HL-60 (cell line): ENCODE measurements at regions not wholly inside any gene's neighbourhood (a gene's known extent, or its start where the extent isn't known, plus 50 kb on each side); places are given as distances from the start of the nearest gene placed in this dataset.

ENCODE experiments used
- DNase-seq, 2 experiments: peaks; one replicate each; pipeline ENCODE4 v3.0.0-alpha.2; 2010 to 2020; ENCODE audit warnings: low read depth in 1 of 2, low spot score in 1 of 2
- H3K27ac ChIP-seq: fragments of 250-450 bp; sonication (Bioruptor Pico); replicated peaks from 2 replicates; pipeline ENCODE4 v1.5.1; 2020; ENCODE audit warnings: mild to moderate bottlenecking, moderate library complexity
- H3K27me3 ChIP-seq: fragments of 250-450 bp; sonication (Bioruptor Pico); 2 replicates; pipeline ENCODE4 v1.5.1; 2021; ENCODE audit warnings: mild to moderate bottlenecking, moderate library complexity; ENCODE audit not compliant: insufficient read depth, poor library complexity, severe bottlenecking
- H3K4me3 ChIP-seq: replicated peaks from 2 replicates; pipeline ENCODE4 v1.5.1; 2011; ENCODE audit warnings: mild to moderate bottlenecking, control low read depth, low read length; ENCODE audit not compliant: insufficient read depth
- CTCF ChIP-seq: IDR thresholded peaks from one replicate; pipeline ENCODE4 v1.5.1; 2011; ENCODE audit warnings: low read length, control low read depth, inconsistent platforms; ENCODE audit not compliant: insufficient read depth
- GABPA ChIP-seq: IDR thresholded peaks from 2 replicates; pipeline ENCODE4 v1.6.1; 2012; ENCODE audit warnings: low read depth
- POLR2AphosphoS5 ChIP-seq: IDR thresholded peaks from 2 replicates; pipeline ENCODE4 v1.6.1; 2012; ENCODE audit warnings: low read depth
- REST ChIP-seq: IDR thresholded peaks from 2 replicates; pipeline ENCODE4 v1.6.1; 2012; ENCODE audit warnings: low read depth; ENCODE audit not compliant: insufficient replicate concordance
- SPI1 ChIP-seq: IDR thresholded peaks from 2 replicates; pipeline ENCODE4 v1.6.1; 2012; ENCODE audit warnings: low read depth, mild to moderate bottlenecking, borderline replicate concordance

- no peaks in the 10 kb centered on the region for H3K27me3 ChIP-seq
- TF ChIP-seq POLR2AphosphoS5: no peak
- no peak for TF ChIP-seq GABPA
- no peak for TF ChIP-seq REST
- no peak for TF ChIP-seq SPI1
- TF ChIP-seq CTCF: no peak
- no peak for DNase-seq
- no peak overlapping the region for H3K27ac ChIP-seq
- no peak overlapping the region for H3K4me3 ChIP-seq
Measured at GRCh38 chr22:33117821-33118220, 59.6 kb upstream of the SYN3 start.

DNA sequence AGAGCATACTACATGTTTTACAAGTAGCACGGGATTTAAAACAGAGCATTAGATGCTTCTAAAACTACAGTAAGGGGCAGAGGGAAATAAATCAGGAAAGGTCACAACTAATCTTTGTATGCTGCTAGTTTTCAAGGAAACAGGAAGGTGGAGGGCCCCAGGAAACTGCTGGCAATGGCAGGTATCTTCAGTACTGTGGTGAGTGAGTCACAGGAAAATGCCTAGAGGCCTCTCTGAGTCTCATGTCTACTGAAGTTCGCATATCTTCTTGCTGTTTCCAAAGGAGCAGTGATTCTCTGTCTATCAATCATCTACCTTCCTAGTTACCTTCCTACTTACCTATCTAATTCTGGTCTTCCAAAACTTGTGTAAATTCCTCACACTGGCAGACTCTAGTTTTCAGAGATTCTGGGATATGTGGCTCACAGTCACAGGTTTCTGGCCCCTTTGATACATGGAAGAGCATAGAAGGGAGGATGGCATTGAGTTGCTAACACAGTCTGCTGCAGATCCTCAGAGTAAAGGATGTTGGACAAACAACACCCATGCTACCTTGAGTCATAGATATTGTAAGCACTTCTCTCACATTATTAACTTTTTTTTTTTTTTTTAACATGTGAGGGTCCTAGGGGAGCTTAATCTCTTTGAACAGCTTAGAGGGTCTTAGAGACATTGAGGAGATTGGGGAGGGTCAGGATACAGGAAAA is 58.8 kb upstream of the SYN3 start:
- Histone ChIP-seq H3K27ac (no peak overlapping the region), H3K27me3 (no peaks in the 10 kb centered on the region), H3K4me3 (no peak overlapping the region)
- TF ChIP-seq REST (no peak), SPI1 (no peak), GABPA (no peak), POLR2AphosphoS5 (no peak), CTCF (no peak)
- no peak for DNase-seq

- Histone ChIP-seq H3K27me3 (no peaks in the 10 kb centered on the region), H3K27ac (no peak overlapping the region), H3K4me3 (no peak overlapping the region)
- no peak for TF ChIP-seq POLR2AphosphoS5
- TF ChIP-seq CTCF: no peak
- no peak for TF ChIP-seq GABPA
- no peak for TF ChIP-seq SPI1
- no peak for TF ChIP-seq REST
- DNase-seq: no peak
Measured at GRCh38 chr22:33114565-33114964, 56.4 kb upstream of the SYN3 start.
